ENCODE measurements at regions not wholly inside any gene's neighbourhood (a gene's known extent, or its start where the extent isn't known, plus 50 kb on each side); places are given as distances from the start of the nearest gene placed in this dataset.

DNA sequence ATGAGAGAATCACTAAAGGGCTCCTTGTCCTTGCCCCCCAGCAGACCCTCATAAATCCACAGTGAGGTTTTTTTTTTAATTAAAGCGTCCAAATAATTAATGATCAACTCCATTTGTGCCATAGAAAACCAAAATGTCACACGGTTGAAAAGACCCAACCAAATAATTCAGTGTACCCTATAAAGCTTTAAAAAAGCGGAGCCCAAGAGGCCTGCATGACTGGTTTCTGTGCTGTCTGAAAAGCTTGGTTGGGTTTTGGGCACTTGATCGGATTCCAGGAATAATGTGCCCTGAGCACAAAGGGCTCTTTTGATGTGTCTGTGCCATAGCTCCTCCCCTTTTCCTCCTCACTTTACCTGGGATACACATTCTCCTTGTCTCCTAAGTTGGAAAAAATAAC, 523.2 kb downstream of the TNS1 start:
- TF ChIP-seq, protein P1, sequence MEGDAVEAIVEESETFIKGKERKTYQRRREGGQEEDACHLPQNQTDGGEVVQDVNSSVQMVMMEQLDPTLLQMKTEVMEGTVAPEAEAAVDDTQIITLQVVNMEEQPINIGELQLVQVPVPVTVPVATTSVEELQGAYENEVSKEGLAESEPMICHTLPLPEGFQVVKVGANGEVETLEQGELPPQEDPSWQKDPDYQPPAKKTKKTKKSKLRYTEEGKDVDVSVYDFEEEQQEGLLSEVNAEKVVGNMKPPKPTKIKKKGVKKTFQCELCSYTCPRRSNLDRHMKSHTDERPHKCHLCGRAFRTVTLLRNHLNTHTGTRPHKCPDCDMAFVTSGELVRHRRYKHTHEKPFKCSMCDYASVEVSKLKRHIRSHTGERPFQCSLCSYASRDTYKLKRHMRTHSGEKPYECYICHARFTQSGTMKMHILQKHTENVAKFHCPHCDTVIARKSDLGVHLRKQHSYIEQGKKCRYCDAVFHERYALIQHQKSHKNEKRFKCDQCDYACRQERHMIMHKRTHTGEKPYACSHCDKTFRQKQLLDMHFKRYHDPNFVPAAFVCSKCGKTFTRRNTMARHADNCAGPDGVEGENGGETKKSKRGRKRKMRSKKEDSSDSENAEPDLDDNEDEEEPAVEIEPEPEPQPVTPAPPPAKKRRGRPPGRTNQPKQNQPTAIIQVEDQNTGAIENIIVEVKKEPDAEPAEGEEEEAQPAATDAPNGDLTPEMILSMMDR (IDR thresholded peaks at IDR 0.05; ENCODE audit: insufficient read depth, low read length, poor library complexity, severe bottlenecking): no peak
- no peak for TF ChIP-seq EZH2phosphoT487 (conservative IDR thresholded peaks at IDR 0.05; ENCODE audit: low read length)

Measured in SU-DHL-6 (cell line).